ENCODE measurements at regions not wholly inside any gene's neighbourhood (a gene's known extent, or its start where the extent isn't known, plus 50 kb on each side); places are given as distances from the start of the nearest gene placed in this dataset.
A peak's percentile ranks its signal among the peaks of the same experiment; 100 is the strongest.

GRCh38 chr15:91514147-91514546 lies 339.4 kb upstream of the SLCO3A1 start:
- Mint-ChIP-seq H3K4me1 (ENCODE audit: low read depth) (peaks cover 11% of the 10 kb centered on the region), H3K27me3 (ENCODE audit: low read depth) (peaks cover 15% of the 10 kb centered on the region)
- POLR2A ChIA-PET, result no interaction called here

DNA sequence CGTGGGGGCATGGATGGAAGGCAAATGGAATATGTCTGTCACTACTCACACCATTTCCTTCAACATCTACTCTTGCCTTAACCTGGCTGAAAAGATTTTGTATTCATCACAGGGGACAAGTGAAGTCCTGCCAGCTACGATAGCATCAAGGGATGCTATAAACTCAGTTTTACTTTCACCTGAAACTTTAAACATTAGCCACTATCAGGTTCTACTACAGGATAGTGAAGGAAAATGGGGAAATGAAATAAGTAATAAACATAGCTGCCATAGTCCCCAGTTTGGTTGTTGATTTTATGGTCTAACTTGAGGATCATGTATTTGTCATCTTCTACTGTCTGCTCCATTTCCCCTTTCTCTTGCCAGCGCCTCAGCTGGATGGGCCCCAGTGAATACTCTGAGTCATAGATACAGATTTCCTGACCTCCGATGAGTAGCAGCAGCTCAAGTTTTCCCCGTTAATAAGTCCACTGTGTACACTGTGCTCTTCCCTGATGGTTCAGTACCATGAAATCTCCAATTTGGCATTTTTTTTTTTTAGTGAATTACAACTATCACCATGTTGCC lies 338.2 kb upstream of the SLCO3A1 start:
- H3K36me3 Mint-ChIP-seq (ENCODE audit: low read depth), result peaks cover 2% of the 10 kb centered on the region

More at GRCh38 chr15:91514147-91514546, 339.4 kb upstream of the SLCO3A1 start:
- DNase-seq (no peak), ATAC-seq (no peak)
- H3K36me3 Mint-ChIP-seq (ENCODE audit: low read depth), result no peaks in the 10 kb centered on the region
- H3K9me3 Mint-ChIP-seq (ENCODE audit: insufficient read depth), result no peaks in the 10 kb centered on the region
- no peak overlapping the region for H3K4me3 Mint-ChIP-seq
- CTCF ChIA-PET, result no interaction called here
- no peak overlapping the region for H3K27ac Mint-ChIP-seq

DNA sequence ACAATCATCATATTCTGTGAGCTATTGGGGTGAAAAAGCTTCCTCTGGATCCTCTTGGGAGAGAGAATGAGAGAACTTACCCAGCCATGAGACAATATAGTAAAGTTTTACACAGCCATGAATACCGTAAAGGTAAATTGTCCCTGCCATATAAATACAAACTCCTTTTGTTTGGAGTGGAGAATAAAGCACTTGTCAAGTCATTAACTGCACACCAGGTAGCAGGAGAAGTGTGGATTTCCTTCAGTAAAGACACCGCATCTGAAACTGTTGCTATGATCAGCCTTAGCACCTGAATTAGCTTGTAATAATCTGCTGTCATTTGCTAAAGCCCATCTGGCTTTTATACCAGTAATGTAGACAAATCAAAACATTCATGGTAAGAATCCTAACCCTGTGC lies 336.6 kb upstream of the SLCO3A1 start:
- Mint-ChIP-seq H3K4me1 (ENCODE audit: low read depth) (peaks cover 11% of the 10 kb centered on the region), H3K4me3 (no peak overlapping the region), H3K27ac (no peak overlapping the region), H3K36me3 (ENCODE audit: low read depth) (peaks cover 2% of the 10 kb centered on the region), H3K9me3 (ENCODE audit: insufficient read depth) (no peaks in the 10 kb centered on the region), H3K27me3 (ENCODE audit: low read depth) (peaks cover 13% of the 10 kb centered on the region)
- ChIA-PET POLR2A (no interaction called here), CTCF (no interaction called here)
- ATAC-seq (no peak), DNase-seq (no peak)

More for the DNA sequence above, 338.2 kb upstream of the SLCO3A1 start:
- CTCF ChIA-PET, result no interaction called here
- DNase-seq (no peak), ATAC-seq (no peak)
- peaks cover 11% of the 10 kb centered on the region for H3K4me1 Mint-ChIP-seq (ENCODE audit: low read depth)
- no peak overlapping the region for H3K4me3 Mint-ChIP-seq
- peaks cover 18% of the 10 kb centered on the region for H3K27me3 Mint-ChIP-seq (ENCODE audit: low read depth)
- H3K27ac Mint-ChIP-seq, result no peak overlapping the region
- no peaks in the 10 kb centered on the region for H3K9me3 Mint-ChIP-seq (ENCODE audit: insufficient read depth)
- POLR2A ChIA-PET, result no interaction called here

- ChIA-PET POLR2A (no interaction called here), CTCF (interaction anchor here (0.8 kb wide), 1 partner anchor 215 kb away, joined by 4 read pairs; no protein-coding TSS in a partner anchor)
- Mint-ChIP-seq H3K36me3 (ENCODE audit: low read depth) (peaks cover 2% of the 10 kb centered on the region), H3K4me1 (ENCODE audit: low read depth) (peaks cover 17% of the 10 kb centered on the region), H3K9me3 (ENCODE audit: insufficient read depth) (no peaks in the 10 kb centered on the region), H3K27me3 (ENCODE audit: low read depth) (peaks cover 11% of the 10 kb centered on the region), H3K27ac (no peak overlapping the region), H3K4me3 (no peak overlapping the region)
- DNase-seq, result no peak
- ATAC-seq, result no peak
Measured at GRCh38 chr15:91517491-91518200, 335.9 kb upstream of the SLCO3A1 start.

GRCh38 chr15:91520850-91521249 lies 332.7 kb upstream of the SLCO3A1 start:
- H3K27me3 Mint-ChIP-seq (ENCODE audit: low read depth), result peaks cover 9% of the 10 kb centered on the region
- no peaks in the 10 kb centered on the region for H3K9me3 Mint-ChIP-seq (ENCODE audit: insufficient read depth)
- peaks cover 7% of the 10 kb centered on the region for H3K36me3 Mint-ChIP-seq (ENCODE audit: low read depth)
- H3K4me1 Mint-ChIP-seq (ENCODE audit: low read depth), result peaks cover 27% of the 10 kb centered on the region
- POLR2A ChIA-PET, result interaction anchor here (0.6 kb wide), 1 partner anchor 1582 kb away, joined by 3 read pairs; no protein-coding TSS in a partner anchor
- ATAC-seq (no peak), DNase-seq (no peak)
- CTCF ChIA-PET, result interaction anchor here (1.0 to 1.6 kb wide), 2 partner anchors 218 to 558 kb away, joined by 3 to 8 read pairs; no protein-coding TSS in a partner anchor
- no peak overlapping the region for H3K27ac Mint-ChIP-seq
- H3K4me3 Mint-ChIP-seq, result no peak overlapping the region

- POLR2A ChIA-PET, result interaction anchor here (0.6 kb wide), 1 partner anchor 1582 kb away, joined by 3 read pairs; no protein-coding TSS in a partner anchor
- ATAC-seq, result no peak
Measured at GRCh38 chr15:91521548-91521947, 332.0 kb upstream of the SLCO3A1 start.

DNA sequence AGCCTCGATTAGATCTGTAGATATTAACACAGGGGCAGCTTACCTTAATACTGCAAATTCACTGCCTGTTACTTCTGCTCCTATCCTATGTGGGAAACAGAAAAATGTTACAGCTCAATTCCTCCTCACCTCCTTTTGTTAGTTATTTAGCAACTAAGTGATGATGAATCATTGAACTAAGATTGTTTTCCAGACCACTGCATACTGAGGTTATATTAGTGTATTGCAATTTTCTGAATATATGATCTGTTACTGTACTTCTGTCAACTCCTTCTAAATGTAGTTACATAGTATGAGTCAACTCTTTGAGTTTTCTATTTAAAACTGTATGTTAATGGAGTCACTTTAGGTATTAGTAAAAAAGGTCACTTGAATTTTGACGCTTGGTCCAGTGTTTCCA lies 331.5 kb upstream of the SLCO3A1 start:
- DNase-seq (no peak), ATAC-seq (no peak)
- H3K4me1 Mint-ChIP-seq (ENCODE audit: low read depth), result peaks cover 26% of the 10 kb centered on the region
- CTCF ChIA-PET, result interaction anchor here (1.6 kb wide), 1 partner anchor 219 kb away, joined by 8 read pairs; no protein-coding TSS in a partner anchor
- POLR2A ChIA-PET, result no interaction called here
- H3K27me3 Mint-ChIP-seq (ENCODE audit: low read depth), result peaks cover 12% of the 10 kb centered on the region
- H3K36me3 Mint-ChIP-seq (ENCODE audit: low read depth), result peaks cover 7% of the 10 kb centered on the region
- no peak overlapping the region for H3K4me3 Mint-ChIP-seq
- no peak overlapping the region for H3K27ac Mint-ChIP-seq
- H3K9me3 Mint-ChIP-seq (ENCODE audit: insufficient read depth), result no peaks in the 10 kb centered on the region

More at GRCh38 chr15:91521548-91521947, 332.0 kb upstream of the SLCO3A1 start:
- no peak overlapping the region for H3K4me3 Mint-ChIP-seq
- CTCF ChIA-PET, result interaction anchor here (0.6 to 1.6 kb wide), 2 partner anchors 76 to 219 kb away, joined by 3 to 8 read pairs; no protein-coding TSS in a partner anchor
- peaks cover 9% of the 10 kb centered on the region for H3K27me3 Mint-ChIP-seq (ENCODE audit: low read depth)
- no peak overlapping the region for H3K27ac Mint-ChIP-seq
- H3K4me1 Mint-ChIP-seq (ENCODE audit: low read depth), result peaks cover 27% of the 10 kb centered on the region
- peaks cover 7% of the 10 kb centered on the region for H3K36me3 Mint-ChIP-seq (ENCODE audit: low read depth)
- DNase-seq, result no peak
- H3K9me3 Mint-ChIP-seq (ENCODE audit: insufficient read depth), result no peaks in the 10 kb centered on the region

DNA sequence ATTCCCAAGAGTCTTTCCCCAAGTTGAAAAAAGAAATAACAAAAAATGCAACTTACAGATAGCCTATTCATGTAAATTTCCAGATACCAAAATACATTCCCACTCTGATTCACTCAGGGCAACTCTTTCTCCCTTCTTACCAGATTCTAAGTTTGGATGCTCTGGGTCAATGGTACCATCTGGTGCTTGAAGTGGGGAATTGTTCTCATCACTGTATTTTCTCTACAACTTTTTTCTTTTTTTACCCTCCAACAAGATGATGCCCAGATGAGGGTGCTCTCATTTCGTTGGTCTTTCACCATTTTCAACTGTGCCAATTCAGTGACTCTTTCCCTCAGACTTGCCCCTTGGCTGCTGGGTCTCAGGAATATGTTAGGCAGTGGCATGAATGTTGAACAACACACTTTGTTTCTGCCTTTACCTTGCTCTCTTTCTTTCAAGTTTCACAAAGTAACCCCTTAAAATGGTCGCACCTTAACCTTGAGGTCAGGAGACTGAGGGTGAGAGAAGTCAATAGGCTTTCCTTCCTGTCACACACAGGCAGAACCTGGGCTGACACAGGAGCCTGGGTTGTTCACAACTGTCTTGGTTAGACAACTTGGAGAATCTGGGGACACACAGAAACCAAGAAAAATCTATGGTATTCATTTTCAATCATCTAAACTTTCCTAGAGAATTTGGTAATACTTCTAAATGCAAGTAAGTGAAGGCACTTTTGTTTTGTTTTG lies 330.7 kb upstream of the SLCO3A1 start:
- ATAC-seq, result peak; percentile 64
- no peak overlapping the region for H3K4me3 Mint-ChIP-seq

DNA sequence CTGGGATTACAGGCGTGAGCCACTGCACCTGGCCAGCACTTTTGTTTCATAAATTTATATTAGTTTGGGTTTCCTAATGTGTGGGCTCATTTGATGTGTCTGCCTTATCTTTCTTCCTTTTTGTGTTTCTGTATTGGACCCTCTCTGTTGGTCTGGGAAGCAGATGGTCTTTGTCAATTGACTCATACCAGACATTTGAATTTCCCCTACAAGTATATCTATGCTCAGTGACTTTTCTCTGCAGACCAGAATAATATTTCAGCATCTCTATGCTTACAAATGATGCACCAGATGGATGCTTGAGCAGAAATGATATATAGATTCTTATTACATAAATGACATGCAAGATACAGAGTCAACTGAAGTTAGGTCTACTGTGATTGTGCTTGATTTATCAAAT lies 329.9 kb upstream of the SLCO3A1 start:
- no peak overlapping the region for H3K4me3 Mint-ChIP-seq
- no peak for DNase-seq
- H3K27ac Mint-ChIP-seq, result no peak overlapping the region
- no peaks in the 10 kb centered on the region for H3K9me3 Mint-ChIP-seq (ENCODE audit: insufficient read depth)
- CTCF ChIA-PET, result no interaction called here
- H3K27me3 Mint-ChIP-seq (ENCODE audit: low read depth), result peaks cover 12% of the 10 kb centered on the region
- POLR2A ChIA-PET, result no interaction called here
- peaks cover 7% of the 10 kb centered on the region for H3K36me3 Mint-ChIP-seq (ENCODE audit: low read depth)
- H3K4me1 Mint-ChIP-seq (ENCODE audit: low read depth), result peaks cover 21% of the 10 kb centered on the region
- ATAC-seq, result no peak

More for the DNA sequence above, 330.7 kb upstream of the SLCO3A1 start:
- CTCF ChIA-PET, result interaction anchor here (1.6 kb wide), 1 partner anchor 220 kb away, joined by 8 read pairs; no protein-coding TSS in a partner anchor
- peaks cover 7% of the 10 kb centered on the region for H3K36me3 Mint-ChIP-seq (ENCODE audit: low read depth)
- DNase-seq, result peak; percentile 27
- H3K27me3 Mint-ChIP-seq (ENCODE audit: low read depth), result peaks cover 12% of the 10 kb centered on the region
- POLR2A ChIA-PET, result no interaction called here
- peaks cover 21% of the 10 kb centered on the region for H3K4me1 Mint-ChIP-seq (ENCODE audit: low read depth)
- H3K9me3 Mint-ChIP-seq (ENCODE audit: insufficient read depth), result no peaks in the 10 kb centered on the region
- peak overlapping the region; percentile 70 for H3K27ac Mint-ChIP-seq

GRCh38 chr15:91524534-91524933 lies 329.0 kb upstream of the SLCO3A1 start:
- Mint-ChIP-seq H3K27ac (no peak overlapping the region), H3K9me3 (ENCODE audit: insufficient read depth) (no peaks in the 10 kb centered on the region), H3K27me3 (ENCODE audit: low read depth) (peaks cover 15% of the 10 kb centered on the region), H3K36me3 (ENCODE audit: low read depth) (peaks cover 7% of the 10 kb centered on the region), H3K4me1 (ENCODE audit: low read depth) (peaks cover 27% of the 10 kb centered on the region), H3K4me3 (no peak overlapping the region)
- POLR2A ChIA-PET, result no interaction called here
- ATAC-seq (no peak), DNase-seq (no peak)
- CTCF ChIA-PET, result interaction anchor here (0.7 kb wide), 2 partner anchors 182 to 242 kb away, joined by 3 to 4 read pairs; no protein-coding TSS in a partner anchor

DNA sequence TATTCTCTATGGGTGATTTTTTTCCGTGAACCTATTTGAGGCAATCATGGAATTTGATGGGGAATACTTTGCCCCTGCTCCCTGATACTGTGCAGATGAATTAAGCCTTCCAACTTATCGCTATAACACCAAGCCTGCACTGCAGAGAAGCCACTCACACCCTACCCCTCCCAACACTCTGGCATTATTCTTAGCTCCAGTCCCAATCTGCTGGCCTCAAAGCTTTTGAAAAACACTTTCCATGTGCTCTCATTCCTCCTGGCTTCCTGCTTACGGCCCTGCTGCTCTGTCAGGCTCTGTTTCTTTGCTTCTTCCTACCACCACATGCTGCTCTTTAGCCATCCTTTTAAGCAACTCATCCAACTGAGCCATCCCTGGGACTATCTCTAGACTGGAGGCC lies 327.8 kb upstream of the SLCO3A1 start:
- Mint-ChIP-seq H3K4me1 (ENCODE audit: low read depth) (peaks cover 31% of the 10 kb centered on the region), H3K9me3 (ENCODE audit: insufficient read depth) (no peaks in the 10 kb centered on the region), H3K4me3 (no peak overlapping the region), H3K27me3 (ENCODE audit: low read depth) (peaks cover 12% of the 10 kb centered on the region), H3K36me3 (ENCODE audit: low read depth) (peaks cover 5% of the 10 kb centered on the region), H3K27ac (no peak overlapping the region)
- ChIA-PET CTCF (no interaction called here), POLR2A (no interaction called here)
- no peak for ATAC-seq
- no peak for DNase-seq

- ATAC-seq (no peak), DNase-seq (no peak)
- H3K27me3 Mint-ChIP-seq (ENCODE audit: low read depth), result peaks cover 12% of the 10 kb centered on the region
- H3K4me3 Mint-ChIP-seq, result no peak overlapping the region
- ChIA-PET CTCF (no interaction called here), POLR2A (interaction anchor here (0.7 kb wide), 1 partner anchor 89 kb away, joined by 3 read pairs; no protein-coding TSS in a partner anchor)
- no peaks in the 10 kb centered on the region for H3K9me3 Mint-ChIP-seq (ENCODE audit: insufficient read depth)
- H3K36me3 Mint-ChIP-seq (ENCODE audit: low read depth), result peaks cover 5% of the 10 kb centered on the region
- peaks cover 31% of the 10 kb centered on the region for H3K4me1 Mint-ChIP-seq (ENCODE audit: low read depth)
- H3K27ac Mint-ChIP-seq, result no peak overlapping the region
Measured at GRCh38 chr15:91526424-91526823, 327.1 kb upstream of the SLCO3A1 start.

Measured in activated CD8-positive, alpha-beta T cell treated with anti-CD3 and anti-CD28 coated beads, Interleukin-2, amount 10 ng/mL, durations not matched to agents 7 days and 5 days (primary cell).